Fibroblast of villous mesenchyme (primary cell): ENCODE measurements at regions not wholly inside any gene's neighbourhood (a gene's known extent, or its start where the extent isn't known, plus 50 kb on each side); places are given as distances from the start of the nearest gene placed in this dataset.

Source experiments
- DNase-seq: peaks from one replicate; pipeline ENCODE4 v3.0.0-alpha.2; 2010; ENCODE audit warnings: low read depth
- H3K4me3 ChIP-seq: 2 replicates; pipeline ENCODE4 v1.5.1; 2011; ENCODE audit warnings: low read depth, mild to moderate bottlenecking, low read length
- TF ChIP-seq, protein P1 (sequence below): IDR thresholded peaks from 2 replicates; pipeline ENCODE4 v1.5.1; 2012; ENCODE audit warnings: low read depth, mild to moderate bottlenecking, low read length; ENCODE audit not compliant: insufficient read depth

GRCh38 chr1:98439471-98439870, 222.1 kb upstream of the SNX7 start:
- TF ChIP-seq, protein P1, sequence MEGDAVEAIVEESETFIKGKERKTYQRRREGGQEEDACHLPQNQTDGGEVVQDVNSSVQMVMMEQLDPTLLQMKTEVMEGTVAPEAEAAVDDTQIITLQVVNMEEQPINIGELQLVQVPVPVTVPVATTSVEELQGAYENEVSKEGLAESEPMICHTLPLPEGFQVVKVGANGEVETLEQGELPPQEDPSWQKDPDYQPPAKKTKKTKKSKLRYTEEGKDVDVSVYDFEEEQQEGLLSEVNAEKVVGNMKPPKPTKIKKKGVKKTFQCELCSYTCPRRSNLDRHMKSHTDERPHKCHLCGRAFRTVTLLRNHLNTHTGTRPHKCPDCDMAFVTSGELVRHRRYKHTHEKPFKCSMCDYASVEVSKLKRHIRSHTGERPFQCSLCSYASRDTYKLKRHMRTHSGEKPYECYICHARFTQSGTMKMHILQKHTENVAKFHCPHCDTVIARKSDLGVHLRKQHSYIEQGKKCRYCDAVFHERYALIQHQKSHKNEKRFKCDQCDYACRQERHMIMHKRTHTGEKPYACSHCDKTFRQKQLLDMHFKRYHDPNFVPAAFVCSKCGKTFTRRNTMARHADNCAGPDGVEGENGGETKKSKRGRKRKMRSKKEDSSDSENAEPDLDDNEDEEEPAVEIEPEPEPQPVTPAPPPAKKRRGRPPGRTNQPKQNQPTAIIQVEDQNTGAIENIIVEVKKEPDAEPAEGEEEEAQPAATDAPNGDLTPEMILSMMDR: no peak
- no peak for DNase-seq
- H3K4me3 ChIP-seq: no peak overlapping the region

GRCh38 chr1:98437540-98437939, 224.0 kb upstream of the SNX7 start:
- H3K4me3 ChIP-seq: no peak overlapping the region
- TF ChIP-seq, protein P1: no peak
- DNase-seq: no peak

DNA sequence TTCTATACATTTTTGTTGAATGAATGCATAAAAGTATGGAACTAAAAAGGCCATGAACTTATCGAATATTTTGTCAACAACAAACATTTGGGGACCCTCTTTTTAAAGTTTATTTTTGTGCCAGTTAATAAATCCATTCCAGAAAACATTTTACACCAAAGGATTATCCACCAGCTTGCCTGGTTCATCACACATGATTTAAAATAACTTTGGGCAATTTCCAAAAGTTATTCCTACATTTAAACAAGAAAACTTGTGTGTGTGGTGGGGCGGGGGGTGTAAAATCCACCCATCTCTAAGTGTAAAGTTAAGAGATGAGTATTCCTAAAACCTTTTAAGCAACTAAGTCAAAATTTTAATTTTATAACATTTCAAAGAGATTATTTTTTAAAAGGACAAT, 224.5 kb upstream of the SNX7 start:
- H3K4me3 ChIP-seq: no peak overlapping the region
- TF ChIP-seq, protein P1: no peak
- DNase-seq: no peak

DNA sequence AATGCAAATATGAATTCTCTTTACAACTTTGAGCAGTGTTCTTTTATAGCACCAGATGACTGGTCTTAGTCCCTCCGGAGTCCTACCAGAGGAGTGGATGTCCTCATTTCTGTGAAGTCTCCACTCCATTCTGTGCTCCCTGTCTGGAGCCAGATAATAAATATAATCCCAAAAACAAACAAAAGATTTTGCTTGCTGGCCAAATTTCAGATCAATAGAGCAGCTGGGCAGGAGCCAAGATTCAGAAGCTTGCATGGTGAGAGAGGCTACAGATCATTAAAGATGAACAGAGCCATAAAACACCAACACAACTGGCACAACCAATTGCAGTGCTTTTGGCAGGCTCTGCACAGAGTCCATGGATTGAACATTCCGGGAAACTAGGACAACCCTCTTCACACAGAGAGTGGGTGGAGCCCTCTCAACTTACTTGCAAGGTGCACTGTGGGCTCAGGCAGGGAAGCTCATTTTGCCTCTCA, 231.5 kb upstream of the SNX7 start:
- TF ChIP-seq, protein P1: no peak
- no peak for DNase-seq
- H3K4me3 ChIP-seq: no peak overlapping the region

GRCh38 chr1:98428864-98429263, 232.7 kb upstream of the SNX7 start:
- TF ChIP-seq, protein P1: no peak
- DNase-seq: no peak
- H3K4me3 ChIP-seq: no peak overlapping the region

GRCh38 chr1:98427664-98428063, 233.9 kb upstream of the SNX7 start:
- DNase-seq: no peak
- TF ChIP-seq, protein P1: no peak
- H3K4me3 ChIP-seq: no peak overlapping the region

DNA sequence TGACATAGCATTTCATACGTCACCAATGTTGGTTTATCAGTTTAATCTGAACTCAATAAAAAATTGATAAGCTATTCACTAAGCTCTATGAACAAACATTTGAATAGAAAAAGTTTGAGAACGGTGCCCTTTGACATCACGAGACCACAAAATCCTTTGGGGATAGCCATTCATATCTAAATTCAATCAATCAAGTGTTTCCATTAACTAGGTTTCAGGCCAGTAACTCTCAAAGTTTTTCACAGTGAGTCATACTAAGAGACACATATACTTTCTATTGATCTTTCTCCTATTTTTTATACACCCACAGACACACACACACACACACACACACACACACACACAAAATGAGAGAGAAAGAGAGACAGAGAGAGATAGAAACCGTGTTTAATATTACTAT, 235.4 kb upstream of the SNX7 start:
- H3K4me3 ChIP-seq: no peak overlapping the region
- TF ChIP-seq, protein P1: no peak

More for the DNA sequence above, 235.4 kb upstream of the SNX7 start:
- no peak for DNase-seq
